HFF-Myc (cell line): ENCODE measurements at regions not wholly inside any gene's neighbourhood (a gene's known extent, or its start where the extent isn't known, plus 50 kb on each side); places are given as distances from the start of the nearest gene placed in this dataset.
A peak's percentile ranks its signal among the peaks of the same experiment; 100 is the strongest.

Experiments
- DNase-seq: peaks from one replicate; pipeline ENCODE4 v3.0.0-alpha.2; 2011; ENCODE audit warnings: low read depth; ENCODE audit errors: extremely low read depth
- H3K4me3 ChIP-seq: replicated peaks from 2 replicates; pipeline ENCODE4 v1.5.1; 2011; ENCODE audit warnings: low read depth, mild to moderate bottlenecking, control low read depth, low read length
- TF ChIP-seq, protein P1 (sequence below): IDR thresholded peaks from 2 replicates; pipeline ENCODE4 v1.5.1; 2012; ENCODE audit warnings: mild to moderate bottlenecking, low read depth, low read length, control low read depth; ENCODE audit errors: missing control alignments

DNA sequence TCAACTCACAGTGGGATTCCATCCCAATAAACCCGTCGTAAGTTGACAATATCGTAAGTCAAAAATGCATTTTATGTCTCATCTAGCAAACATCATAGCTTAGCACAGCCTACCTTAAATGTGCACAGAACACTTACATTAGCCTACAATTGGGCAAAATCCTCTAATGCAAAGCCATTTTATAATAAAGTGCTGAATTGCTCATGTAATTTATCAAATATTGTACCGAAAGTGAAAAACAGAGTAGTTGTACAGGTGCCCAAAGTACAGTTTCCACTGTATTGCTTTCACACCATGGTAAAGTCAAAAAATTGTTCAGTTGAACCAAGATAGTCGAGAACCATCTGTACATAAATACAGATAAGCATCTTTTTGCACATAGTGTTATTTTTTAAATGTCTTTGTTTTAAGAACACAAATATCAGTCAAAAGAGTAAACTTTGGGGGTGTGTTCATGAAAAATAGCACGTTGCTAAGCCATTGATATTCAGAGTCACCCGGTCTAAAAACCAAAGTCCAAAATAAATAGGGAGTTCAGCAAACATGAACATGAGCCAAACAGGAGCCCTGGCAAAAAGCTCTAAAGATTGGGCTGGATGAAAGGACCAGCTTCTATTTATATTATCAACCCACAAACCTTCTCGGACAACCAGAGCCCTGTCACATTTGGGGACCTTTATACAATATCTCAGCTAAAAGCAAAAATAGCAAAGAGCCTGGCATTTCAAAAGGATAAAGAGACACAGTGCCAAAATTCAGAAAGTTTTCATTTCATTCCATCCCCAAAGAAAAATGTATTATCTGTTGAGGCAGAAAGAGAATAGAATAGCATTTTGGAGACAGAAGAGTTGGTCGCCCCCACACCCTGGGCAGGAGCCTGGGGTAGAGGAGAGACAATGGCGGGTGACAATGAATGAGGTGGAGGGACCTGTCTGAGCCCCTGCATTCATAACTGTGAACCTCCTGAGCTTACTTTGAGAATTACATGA is 105.9 kb upstream of the SH3BP4 start:
- no peak for DNase-seq

DNA sequence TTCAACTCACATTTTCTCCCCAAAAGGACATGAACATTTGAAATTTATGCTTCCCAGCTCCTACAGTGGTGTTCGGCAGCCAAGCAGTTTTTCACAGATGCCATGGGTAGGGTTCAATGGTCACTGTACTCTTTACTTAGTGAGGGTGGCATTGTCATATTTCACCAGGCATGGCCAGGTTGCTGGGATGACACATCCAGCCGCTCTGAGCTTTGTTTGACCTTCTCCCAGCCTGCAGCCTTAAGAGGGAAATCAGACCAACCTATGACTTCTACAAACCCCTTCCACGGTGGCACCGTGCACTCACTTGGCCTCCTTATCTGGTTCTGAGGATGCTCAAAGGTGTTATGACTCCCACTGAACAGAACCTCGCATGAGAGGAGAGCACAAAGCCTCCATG is 108.4 kb upstream of the SH3BP4 start:
- TF ChIP-seq, protein P1, sequence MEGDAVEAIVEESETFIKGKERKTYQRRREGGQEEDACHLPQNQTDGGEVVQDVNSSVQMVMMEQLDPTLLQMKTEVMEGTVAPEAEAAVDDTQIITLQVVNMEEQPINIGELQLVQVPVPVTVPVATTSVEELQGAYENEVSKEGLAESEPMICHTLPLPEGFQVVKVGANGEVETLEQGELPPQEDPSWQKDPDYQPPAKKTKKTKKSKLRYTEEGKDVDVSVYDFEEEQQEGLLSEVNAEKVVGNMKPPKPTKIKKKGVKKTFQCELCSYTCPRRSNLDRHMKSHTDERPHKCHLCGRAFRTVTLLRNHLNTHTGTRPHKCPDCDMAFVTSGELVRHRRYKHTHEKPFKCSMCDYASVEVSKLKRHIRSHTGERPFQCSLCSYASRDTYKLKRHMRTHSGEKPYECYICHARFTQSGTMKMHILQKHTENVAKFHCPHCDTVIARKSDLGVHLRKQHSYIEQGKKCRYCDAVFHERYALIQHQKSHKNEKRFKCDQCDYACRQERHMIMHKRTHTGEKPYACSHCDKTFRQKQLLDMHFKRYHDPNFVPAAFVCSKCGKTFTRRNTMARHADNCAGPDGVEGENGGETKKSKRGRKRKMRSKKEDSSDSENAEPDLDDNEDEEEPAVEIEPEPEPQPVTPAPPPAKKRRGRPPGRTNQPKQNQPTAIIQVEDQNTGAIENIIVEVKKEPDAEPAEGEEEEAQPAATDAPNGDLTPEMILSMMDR, result no peak
- DNase-seq, result no peak
- no peak overlapping the region for H3K4me3 ChIP-seq

More for the DNA sequence above, 105.9 kb upstream of the SH3BP4 start:
- H3K4me3 ChIP-seq, result no peak overlapping the region
- TF ChIP-seq, protein P1, result no peak

DNA sequence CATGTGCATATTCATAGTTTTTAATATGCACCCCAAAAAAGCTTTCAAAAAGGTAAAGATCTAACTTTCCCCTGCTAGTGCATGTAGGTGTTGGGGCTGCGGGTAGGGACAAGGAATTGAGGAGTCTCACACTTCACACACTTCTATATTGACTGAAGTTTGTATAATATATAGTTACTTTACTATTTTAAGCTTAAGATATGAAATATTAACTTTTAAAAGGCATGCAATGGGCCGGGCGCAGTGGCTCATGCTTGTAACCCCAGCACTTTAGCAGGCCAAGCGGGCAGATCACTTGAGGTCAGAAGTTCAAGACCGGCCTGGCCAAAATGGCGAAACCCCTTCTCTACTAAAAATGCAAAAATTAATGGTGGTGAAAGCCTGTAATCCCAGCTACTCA is 109.1 kb upstream of the SH3BP4 start:
- no peak for DNase-seq
- no peak overlapping the region for H3K4me3 ChIP-seq
- TF ChIP-seq, protein P1, result no peak

DNA sequence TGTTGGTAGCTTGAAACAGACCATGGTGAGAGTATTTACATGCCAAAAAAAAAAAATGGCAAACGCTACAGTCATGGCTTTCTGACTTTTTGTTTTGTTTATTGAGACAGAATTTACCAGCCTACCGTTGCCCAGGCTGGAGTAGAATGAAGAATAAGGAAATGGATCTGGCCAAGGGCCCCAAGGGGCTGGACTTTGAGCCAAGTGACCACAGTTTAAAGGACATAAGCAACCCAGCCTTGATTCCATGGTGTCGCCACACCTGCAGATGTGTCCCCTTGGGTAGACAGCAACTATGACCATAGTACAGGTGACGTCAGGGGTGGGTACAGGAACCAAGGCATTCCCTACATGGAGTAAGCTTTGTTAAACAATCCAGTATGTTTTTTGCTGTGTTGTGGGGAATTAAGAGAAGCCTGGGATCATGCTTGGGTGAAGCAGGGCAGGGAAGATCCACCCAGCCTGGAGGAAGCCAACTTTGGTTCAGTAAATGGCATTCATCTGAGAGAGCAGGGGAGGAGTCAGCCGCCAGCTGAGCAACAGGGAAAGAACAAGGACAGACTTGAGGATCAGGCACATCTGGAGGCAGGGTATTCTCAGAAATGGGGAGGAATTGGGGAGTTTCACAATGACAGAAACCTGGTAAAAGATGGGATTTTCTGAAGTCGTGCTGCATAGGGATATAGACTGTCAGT is 110.3 kb upstream of the SH3BP4 start:
- no peak overlapping the region for H3K4me3 ChIP-seq
- TF ChIP-seq, protein P1, result no peak
- no peak for DNase-seq

DNA sequence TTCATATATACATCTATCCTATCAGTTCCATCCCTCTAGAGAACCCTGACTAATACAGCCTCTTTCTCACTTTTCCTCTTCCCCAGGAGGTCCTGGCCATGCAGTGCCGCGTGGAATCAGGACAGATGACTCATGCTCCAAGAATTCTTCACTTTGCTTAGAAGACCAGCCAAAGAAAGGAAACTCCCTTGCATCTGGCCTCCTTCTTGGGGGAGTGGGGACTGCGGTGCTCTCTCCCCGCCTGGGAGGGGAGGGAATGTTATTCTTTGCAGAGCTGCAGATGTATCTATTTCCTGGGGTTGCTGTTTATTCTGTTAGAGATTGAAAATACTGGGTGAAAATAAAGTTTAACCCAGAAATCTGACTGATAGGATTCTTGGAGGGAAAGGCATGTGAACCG is 111.5 kb upstream of the SH3BP4 start:
- TF ChIP-seq, protein P1, result no peak
- H3K4me3 ChIP-seq, result no peak overlapping the region
- DNase-seq, result peak; percentile 97

DNA sequence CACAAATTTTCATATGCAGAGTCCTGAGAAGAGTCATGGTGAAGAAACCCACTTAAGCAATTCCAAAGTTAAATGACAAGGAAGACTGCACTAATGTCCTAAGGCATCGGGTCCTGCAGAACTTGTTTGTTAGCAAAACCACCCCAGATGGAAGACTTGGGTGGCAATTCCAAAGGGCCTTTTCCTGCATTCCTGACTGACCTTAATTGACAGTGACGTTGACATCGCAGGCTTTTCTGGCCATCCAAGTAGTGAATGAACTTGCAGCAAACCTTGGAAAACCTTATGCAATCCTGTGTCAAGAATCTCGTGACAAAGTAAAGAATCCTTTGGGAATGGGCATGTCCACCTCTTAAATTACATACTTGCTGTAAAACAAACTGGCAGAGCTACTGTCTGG is 112.5 kb upstream of the SH3BP4 start:
- TF ChIP-seq, protein P1, result no peak
- no peak for DNase-seq
- H3K4me3 ChIP-seq, result no peak overlapping the region
